SK-N-MC (cell line): ENCODE measurements at regions not wholly inside any gene's neighbourhood (a gene's known extent, or its start where the extent isn't known, plus 50 kb on each side); places are given as distances from the start of the nearest gene placed in this dataset.

Source experiments
- DNase-seq: peaks from one replicate; pipeline ENCODE4 v3.0.0-alpha.2; 2011; ENCODE audit warnings: low read depth, low spot score
- H3K27ac ChIP-seq: fragments of 200-600 bp; sonication (generic); 2 replicates; pipeline ENCODE4 v1.5.1; 2016; ENCODE audit warnings: mixed run types
- H3K36me3 ChIP-seq: fragments of 200-600 bp; sonication (generic); 2 replicates; pipeline ENCODE4 v1.6.1; 2017; ENCODE audit warnings: antibody characterized with exemption, low read length, mixed read lengths; ENCODE audit not compliant: insufficient read depth
- H3K4me3 ChIP-seq: fragments of 200-600 bp; sonication (generic); 2 replicates; pipeline ENCODE4 v1.5.1; 2016
- H3K9ac ChIP-seq: fragments of 200-600 bp; sonication (generic); 2 replicates; pipeline ENCODE4 v1.8.0; 2017; ENCODE audit warnings: mixed run types, mixed read lengths; ENCODE audit not compliant: insufficient read length
- H3K9me3 ChIP-seq: fragments of 200-600 bp; sonication (generic); 2 replicates; pipeline ENCODE4 v1.6.1; 2017; ENCODE audit warnings: low read depth, mild to moderate bottlenecking, antibody characterized with exemption, low read length, moderate library complexity, mixed read lengths
- EZH2 ChIP-seq: fragments of 200-600 bp; sonication (generic); IDR thresholded peaks from one replicate; pipeline ENCODE4 v1.6.1; 2017; ENCODE audit warnings: antibody characterized with exemption
- FOXP2 ChIP-seq: optimal IDR thresholded peaks from 2 replicates; pipeline ENCODE3; 2011; ENCODE audit warnings: mild to moderate bottlenecking, moderate library complexity; ENCODE audit not compliant: insufficient read depth; ENCODE audit errors: extremely low read length, control extremely low read depth
- POLR2AphosphoS5 ChIP-seq: IDR thresholded peaks from 2 replicates; pipeline ENCODE4 v1.6.1; 2012; ENCODE audit warnings: mild to moderate bottlenecking, low read depth, low read length, borderline replicate concordance

DNA sequence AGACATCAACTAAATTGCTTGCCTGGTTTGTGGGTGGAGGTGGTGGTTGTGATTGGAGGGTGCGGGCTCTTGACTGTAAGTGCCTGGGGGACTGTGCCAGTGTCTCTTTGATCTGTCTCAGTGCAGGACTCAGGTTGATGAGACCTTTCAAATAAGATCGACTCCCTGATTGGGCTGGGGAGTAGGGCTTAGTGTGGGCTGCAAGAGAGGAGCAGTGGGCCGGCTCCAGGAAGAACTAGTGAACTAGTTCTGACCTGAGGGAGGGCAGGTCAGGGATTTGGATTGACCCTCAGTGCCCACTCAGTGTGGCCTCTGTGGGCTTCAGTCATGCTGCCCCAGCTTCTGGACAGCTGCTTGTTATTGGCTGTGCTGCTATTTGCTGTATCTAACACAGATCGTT is 130.6 kb upstream of the CACNA1E start:
- DNase-seq = no peak
- no peak for TF ChIP-seq POLR2AphosphoS5
- no peak for TF ChIP-seq EZH2
- no peak for TF ChIP-seq FOXP2
- no peaks in the 10 kb centered on the region for H3K9me3 ChIP-seq
- H3K27ac ChIP-seq = no peak overlapping the region
- no peak overlapping the region for H3K4me3 ChIP-seq
- H3K36me3 ChIP-seq = no peaks in the 10 kb centered on the region
- no peak overlapping the region for H3K9ac ChIP-seq

DNA sequence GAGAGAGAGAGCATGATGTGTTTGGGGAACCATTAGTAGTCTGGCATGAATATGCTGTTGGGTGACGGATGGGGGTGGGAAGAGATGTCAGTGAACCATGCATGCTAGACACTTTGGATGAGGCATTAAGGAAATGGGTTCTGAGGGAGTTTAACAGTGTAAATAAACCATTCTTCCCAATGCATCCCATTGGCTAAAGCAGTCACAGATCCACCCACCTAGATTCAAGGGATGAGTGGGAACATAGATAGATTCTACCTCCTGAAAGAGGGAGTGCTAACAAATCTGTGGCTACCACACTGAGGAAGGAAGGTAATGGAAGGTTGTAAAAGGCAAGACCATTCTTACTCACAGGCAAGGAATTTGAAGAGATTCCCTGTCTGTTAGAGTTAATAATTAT is 129.8 kb upstream of the CACNA1E start:
- DNase-seq = no peak
- no peaks in the 10 kb centered on the region for H3K36me3 ChIP-seq
- H3K4me3 ChIP-seq = no peak overlapping the region
- no peak overlapping the region for H3K27ac ChIP-seq
- no peak overlapping the region for H3K9ac ChIP-seq
- no peak for TF ChIP-seq POLR2AphosphoS5
- TF ChIP-seq EZH2 = no peak
- no peaks in the 10 kb centered on the region for H3K9me3 ChIP-seq

DNA sequence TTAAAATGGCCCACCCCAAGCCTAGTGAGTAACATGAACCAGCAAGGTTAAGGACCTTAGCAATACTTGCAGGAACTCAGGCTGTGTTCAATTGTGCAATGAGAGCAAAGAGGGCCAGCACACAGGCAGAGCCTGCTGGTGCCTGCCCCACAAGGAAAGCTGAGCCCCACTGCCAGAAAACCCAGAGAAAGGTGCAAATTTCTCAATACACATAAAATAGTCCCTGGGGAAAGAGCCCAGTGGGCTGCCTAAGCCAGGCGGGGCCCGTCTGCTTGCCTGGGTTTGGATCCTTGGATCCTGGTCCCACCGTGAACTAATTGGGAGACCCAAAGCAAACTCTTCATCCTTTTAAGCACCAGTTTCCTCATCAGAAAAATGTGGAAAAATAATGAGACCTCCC is 128.5 kb upstream of the CACNA1E start:
- Histone ChIP-seq H3K9me3 (no peaks in the 10 kb centered on the region), H3K4me3 (no peak overlapping the region), H3K27ac (no peak overlapping the region), H3K9ac (no peak overlapping the region), H3K36me3 (no peaks in the 10 kb centered on the region)
- TF ChIP-seq POLR2AphosphoS5 = no peak
- no peak for TF ChIP-seq EZH2
- TF ChIP-seq FOXP2 = no peak
- DNase-seq = no peak

GRCh38 chr1:181356505-181357340 is 126.6 kb upstream of the CACNA1E start:
- DNase-seq = no peak
- TF ChIP-seq EZH2 (no peak), POLR2AphosphoS5 (no peak), FOXP2 (no peak)
- H3K27ac ChIP-seq = no peak overlapping the region

DNA sequence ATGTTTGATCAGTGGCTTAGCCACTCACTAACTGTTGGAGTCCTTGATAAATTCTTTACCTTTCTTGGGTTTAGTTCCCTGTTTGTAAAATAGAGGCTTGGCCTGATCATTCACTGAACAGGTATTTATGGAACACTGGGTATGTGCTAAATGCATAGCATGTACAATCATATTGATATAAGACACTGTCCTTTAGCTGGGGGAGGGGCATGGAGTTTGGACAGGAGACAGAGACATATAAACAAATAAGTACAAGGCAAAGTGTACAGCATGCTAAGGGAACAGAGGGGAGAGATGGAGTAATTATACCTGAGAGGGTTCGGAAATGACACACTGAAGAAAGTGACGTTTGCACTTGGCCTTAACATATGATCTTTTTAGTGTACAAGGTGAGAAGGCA is 124.3 kb upstream of the CACNA1E start:
- Histone ChIP-seq H3K4me3 (no peak overlapping the region), H3K9ac (no peak overlapping the region), H3K36me3 (no peaks in the 10 kb centered on the region), H3K27ac (no peak overlapping the region), H3K9me3 (no peaks in the 10 kb centered on the region)
- no peak for DNase-seq
- TF ChIP-seq POLR2AphosphoS5 = no peak
- no peak for TF ChIP-seq FOXP2
- no peak for TF ChIP-seq EZH2

More at GRCh38 chr1:181356505-181357340, 126.6 kb upstream of the CACNA1E start:
- H3K9ac ChIP-seq = no peak overlapping the region
- no peaks in the 10 kb centered on the region for H3K36me3 ChIP-seq
- H3K4me3 ChIP-seq = no peak overlapping the region
- no peaks in the 10 kb centered on the region for H3K9me3 ChIP-seq

DNA sequence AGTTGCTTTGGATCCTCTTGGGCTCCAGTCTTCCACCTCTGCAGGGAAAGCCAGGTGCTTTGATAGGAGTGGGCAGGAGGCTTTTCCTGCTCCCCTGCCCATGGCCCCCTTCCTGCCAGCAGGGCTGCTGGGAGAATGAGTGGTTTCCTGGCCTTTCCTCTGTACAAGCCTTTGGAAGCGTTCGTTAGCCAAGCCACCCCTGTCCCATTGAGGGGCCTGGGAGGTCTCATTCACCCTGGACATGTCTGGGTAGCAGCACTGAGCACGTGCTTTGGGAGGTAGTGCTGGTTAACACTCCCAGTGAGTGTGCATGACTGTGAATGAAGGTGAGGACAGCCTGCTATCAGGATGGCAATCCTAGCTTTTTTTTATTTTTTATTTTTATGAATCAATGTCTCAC is 118.5 kb upstream of the CACNA1E start:
- DNase-seq = no peak
- no peak overlapping the region for H3K4me3 ChIP-seq
- H3K9me3 ChIP-seq = no peaks in the 10 kb centered on the region
- no peaks in the 10 kb centered on the region for H3K36me3 ChIP-seq
- TF ChIP-seq FOXP2 (no peak), POLR2AphosphoS5 (no peak), EZH2 (no peak)
- H3K27ac ChIP-seq = no peak overlapping the region
- no peak overlapping the region for H3K9ac ChIP-seq

DNA sequence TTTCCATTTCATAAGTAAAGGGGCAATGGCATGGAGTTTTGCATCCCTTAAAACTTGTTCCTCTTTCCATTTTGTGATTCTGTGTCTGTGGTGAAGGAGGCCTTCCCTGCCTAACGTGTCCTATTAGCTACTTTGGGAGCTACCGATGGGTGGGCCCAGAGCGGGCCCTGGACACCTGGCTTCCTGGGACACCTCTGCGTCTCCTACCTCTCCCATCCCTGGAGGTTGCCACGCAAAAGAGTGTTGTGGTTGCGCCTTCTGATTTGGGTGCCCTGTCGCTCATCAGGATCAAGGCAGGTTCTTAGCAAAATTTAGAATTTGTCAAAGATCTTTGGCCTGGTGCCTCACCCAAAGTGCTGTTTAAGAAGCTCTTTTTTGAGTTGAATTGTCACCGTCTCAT is 116.4 kb upstream of the CACNA1E start:
- Histone ChIP-seq H3K9me3 (no peaks in the 10 kb centered on the region), H3K4me3 (no peak overlapping the region), H3K27ac (no peak overlapping the region), H3K9ac (no peak overlapping the region), H3K36me3 (no peaks in the 10 kb centered on the region)
- DNase-seq = no peak
- TF ChIP-seq POLR2AphosphoS5 (no peak), FOXP2 (no peak), EZH2 (no peak)

DNA sequence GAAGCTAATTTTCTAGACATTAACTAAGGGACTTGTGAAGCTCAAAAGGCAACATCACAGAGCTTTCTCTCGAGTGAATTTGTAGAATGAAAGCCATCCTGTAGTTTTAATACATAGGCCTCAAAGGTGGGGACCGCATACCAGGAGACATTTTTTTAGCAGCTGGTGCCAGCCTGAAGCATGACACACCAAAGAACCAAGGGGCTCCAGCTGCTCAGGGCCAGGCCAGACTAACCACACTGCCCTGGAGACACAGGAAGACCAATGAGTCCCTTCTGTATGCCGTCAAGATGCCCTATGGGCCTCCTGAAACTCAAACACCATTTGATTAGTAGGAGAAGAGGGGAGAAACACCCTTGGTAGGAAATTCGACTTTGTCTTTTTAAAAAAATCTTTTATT is 113.9 kb upstream of the CACNA1E start:
- TF ChIP-seq EZH2 = no peak
- TF ChIP-seq POLR2AphosphoS5 = no peak
- no peak for TF ChIP-seq FOXP2
- H3K36me3 ChIP-seq = no peaks in the 10 kb centered on the region
- no peak overlapping the region for H3K9ac ChIP-seq
- no peak for DNase-seq
- no peaks in the 10 kb centered on the region for H3K9me3 ChIP-seq
- H3K4me3 ChIP-seq = no peak overlapping the region
- H3K27ac ChIP-seq = no peak overlapping the region

DNA sequence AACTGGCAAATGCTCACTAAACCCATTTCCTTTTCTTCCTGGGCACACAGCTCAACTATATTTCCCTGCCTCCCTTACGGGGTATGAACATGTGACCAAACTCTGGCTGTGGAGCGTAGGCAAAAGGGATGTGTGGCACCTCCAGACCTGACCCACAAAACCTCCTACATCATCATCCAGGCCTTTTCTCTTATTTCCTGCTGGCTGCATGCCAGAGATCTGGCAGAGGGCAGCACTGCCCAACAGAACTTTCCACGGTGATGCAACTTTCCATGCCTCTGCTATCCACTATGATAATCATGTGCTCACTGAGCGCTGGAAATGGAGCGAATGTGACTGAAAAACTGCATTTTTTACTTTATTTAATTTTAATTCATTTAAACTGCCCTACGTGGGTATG is 99.6 kb upstream of the CACNA1E start:
- TF ChIP-seq FOXP2 = no peak
- no peak for TF ChIP-seq POLR2AphosphoS5

More for the DNA sequence above, 99.6 kb upstream of the CACNA1E start:
- DNase-seq = no peak
- H3K4me3 ChIP-seq = no peak overlapping the region
- H3K9ac ChIP-seq = no peak overlapping the region
- no peaks in the 10 kb centered on the region for H3K9me3 ChIP-seq
- no peak overlapping the region for H3K27ac ChIP-seq
- H3K36me3 ChIP-seq = no peaks in the 10 kb centered on the region
